AG09319 (cell line): ENCODE measurements at regions not wholly inside any gene's neighbourhood (a gene's known extent, or its start where the extent isn't known, plus 50 kb on each side); places are given as distances from the start of the nearest gene placed in this dataset.
"Not testable (repeated sequence)": the region's sequence is repeated elsewhere in the genome, so short reads cannot be mapped to it uniquely, and the experiment has no call there.

Experiments
- DNase-seq: peaks from one replicate; pipeline ENCODE4 v3.0.0-alpha.2; 2010; ENCODE audit warnings: low read depth; ENCODE audit errors: extremely low read depth
- TF ChIP-seq, protein P1 (sequence below): IDR thresholded peaks from 2 replicates; pipeline ENCODE4 v1.5.1; 2011; ENCODE audit warnings: low read depth, mild to moderate bottlenecking, inconsistent platforms, low read length, moderate library complexity

DNA sequence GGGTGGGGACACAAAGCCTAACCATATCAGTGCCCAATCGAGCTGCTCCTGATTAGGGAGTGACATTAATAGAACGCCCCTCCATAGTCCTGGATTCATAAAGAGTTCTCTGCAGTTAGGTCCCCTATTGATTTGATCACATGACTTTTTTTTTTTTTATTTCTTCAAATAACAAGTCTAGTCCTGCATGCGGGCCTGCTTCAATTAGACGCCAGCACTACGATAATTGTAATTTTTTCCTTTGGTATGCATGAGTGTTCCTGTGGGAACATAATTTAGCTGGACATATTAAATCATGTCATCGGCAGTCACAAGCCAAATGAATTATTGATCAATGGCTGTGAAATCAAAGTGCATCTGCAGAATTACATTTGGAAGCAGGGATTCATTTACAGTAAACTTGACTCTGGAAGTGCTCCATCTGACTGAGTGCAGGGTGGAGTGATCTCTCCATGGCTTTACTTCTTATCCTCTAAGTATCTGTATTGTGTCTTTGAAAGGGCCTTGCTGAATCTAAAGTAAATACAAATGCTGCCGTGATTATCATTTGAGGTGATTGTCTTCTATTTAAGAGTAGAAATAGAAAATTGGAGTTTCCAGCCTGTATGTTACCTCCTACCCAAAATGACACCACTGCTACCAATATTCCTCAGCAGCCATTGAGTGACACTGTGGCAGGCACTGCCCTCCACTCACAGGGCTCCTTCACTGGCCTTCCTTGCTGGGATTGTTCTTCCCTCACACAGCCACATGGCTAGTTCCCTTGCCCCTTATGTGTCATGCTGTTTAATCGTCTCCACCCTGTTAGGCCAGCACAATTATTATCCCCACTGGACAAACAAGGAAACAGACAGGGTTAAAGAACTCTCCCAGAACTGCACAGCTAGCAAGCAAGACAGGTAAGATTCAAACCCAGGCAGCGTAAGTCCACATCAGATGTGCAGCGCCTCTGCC, 337.4 kb upstream of the ID2 start:
- TF ChIP-seq, protein P1, sequence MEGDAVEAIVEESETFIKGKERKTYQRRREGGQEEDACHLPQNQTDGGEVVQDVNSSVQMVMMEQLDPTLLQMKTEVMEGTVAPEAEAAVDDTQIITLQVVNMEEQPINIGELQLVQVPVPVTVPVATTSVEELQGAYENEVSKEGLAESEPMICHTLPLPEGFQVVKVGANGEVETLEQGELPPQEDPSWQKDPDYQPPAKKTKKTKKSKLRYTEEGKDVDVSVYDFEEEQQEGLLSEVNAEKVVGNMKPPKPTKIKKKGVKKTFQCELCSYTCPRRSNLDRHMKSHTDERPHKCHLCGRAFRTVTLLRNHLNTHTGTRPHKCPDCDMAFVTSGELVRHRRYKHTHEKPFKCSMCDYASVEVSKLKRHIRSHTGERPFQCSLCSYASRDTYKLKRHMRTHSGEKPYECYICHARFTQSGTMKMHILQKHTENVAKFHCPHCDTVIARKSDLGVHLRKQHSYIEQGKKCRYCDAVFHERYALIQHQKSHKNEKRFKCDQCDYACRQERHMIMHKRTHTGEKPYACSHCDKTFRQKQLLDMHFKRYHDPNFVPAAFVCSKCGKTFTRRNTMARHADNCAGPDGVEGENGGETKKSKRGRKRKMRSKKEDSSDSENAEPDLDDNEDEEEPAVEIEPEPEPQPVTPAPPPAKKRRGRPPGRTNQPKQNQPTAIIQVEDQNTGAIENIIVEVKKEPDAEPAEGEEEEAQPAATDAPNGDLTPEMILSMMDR, result no peak
- no peak for DNase-seq

DNA sequence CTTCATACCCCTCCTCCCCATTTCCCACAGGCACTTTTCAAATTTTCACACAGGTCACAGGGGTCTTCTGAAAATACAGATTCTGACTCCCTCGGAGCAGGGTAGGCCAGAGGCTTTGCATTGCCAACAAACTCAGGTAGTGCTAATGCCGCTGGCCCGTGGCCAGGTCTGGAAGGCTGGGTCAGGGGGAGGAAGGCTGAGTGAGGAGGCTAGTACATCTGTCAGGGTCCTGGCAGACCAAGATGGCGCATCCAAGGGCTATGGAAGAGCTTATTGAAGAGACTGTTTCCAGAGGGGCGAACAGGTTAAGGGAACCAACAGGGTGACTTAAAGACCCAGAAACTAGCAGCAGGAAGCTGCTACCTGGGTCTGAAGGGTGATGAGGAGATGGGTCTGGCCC, 336.7 kb upstream of the ID2 start:
- no peak for DNase-seq
- TF ChIP-seq, protein P1, result no peak

DNA sequence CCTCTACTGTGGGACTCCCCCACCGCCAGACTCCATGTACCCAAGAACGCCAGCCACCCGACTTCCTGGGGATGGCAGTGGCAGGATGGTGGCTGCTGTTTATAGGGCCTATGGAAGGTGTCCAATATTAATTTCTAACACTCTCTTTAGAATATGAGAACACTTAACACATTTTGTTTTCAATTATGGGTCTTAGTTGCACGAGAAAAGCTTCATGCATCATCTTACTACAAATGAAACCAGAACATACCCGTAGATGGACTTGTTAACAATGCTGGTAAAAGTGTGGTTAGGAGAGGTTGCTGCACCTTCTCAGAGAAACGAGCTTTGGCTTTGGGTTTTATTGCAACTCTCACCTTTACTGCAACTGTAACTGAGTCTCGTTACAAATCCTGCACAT, 335.6 kb upstream of the ID2 start:
- TF ChIP-seq, protein P1, result no peak
- DNase-seq, result no peak

DNA sequence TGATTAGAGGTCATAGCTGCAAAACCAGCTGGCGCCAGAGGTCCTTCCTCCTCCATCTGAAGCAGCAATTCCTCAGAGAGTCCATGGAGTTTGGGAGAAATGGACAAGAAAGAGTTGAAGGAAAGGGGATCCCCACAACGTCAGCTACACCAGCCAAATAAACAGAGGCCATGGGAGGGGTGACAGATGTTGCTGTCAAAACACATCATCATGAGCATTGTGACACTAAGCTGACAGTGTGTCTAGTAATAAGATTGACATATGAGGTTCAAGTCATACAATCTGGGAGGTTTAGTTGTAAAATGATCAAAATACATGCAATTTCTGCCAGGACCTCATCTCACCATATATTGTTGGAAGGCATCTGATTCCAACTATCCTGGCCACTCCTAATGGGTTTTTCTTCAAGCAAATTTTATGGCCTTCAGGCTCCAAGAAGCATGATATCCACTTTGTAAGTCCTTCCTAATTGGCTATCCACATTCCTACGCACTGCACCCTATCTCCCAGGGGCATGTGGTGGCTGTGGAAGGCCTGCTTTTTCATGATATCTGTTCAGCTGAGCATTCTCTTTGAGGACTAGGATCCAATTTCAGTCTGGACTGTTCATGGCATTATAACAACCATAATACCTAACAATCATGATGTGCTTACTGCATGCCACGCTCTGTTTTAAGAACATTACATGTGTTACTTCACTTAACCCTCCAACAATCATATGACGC, 335.0 kb upstream of the ID2 start:
- DNase-seq, result no peak
- TF ChIP-seq, protein P1, result no peak

DNA sequence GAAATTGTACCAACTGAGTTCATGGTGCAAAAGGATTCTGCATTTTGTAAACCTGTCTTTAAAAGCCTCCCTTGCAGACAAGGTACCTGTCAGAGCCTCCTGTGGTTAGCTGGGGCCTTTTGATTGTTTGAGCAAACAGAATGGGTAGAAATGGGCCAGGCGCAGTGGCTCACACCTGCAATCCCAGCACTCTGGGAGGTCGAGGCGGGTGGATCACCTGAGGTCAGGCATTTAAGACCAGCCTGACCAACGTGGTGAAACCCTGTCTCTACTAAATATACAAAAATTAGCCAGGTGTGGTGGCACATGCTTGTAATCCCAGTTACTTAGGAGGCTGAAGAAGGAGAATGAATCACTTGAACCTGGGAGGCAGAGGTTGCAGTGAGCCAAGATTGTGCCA, 332.9 kb upstream of the ID2 start:
- DNase-seq, result not testable (repeated sequence)

DNA sequence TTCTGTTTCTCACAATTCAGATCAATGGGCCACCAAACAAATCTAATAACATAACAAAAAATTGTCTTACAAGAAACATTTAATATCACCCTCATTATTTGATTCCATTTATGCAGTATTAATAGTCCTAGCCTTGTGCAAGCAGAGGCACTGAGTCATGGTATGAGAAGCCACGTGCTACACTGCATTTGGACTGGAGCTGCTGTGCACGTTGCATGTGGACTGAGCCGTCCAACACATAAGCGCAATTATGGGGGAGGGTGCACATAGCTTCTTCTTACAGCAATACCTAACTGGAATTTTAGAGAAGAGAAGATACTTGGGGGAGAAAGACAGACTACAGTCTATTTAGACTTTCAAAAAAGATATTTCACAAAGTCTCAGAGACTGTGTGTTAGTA, 329.6 kb upstream of the ID2 start:
- TF ChIP-seq, protein P1, result no peak
- no peak for DNase-seq

DNA sequence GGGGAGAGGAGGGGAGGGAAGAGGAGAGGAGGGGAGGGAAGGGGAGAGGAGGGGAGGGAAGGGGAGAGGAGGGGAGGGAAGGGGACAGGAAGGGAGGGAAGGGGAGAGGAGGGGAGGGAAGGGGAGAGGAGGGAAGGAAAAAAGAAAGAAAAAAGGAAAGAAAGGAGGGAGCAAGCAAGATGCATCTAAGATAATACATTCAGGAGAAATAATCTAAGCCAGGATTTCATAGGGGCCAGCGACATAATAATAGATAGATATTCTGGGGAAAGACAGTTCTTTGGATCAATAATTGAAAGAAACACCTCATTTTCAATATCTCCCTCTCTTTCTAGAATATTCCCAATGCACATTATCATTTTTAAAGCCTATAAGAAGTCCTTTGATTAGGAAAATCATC, 328.9 kb upstream of the ID2 start:
- no peak for DNase-seq
- TF ChIP-seq, protein P1, result no peak
